GM12864 (cell line): ENCODE measurements at regions not wholly inside any gene's neighbourhood (a gene's known extent, or its start where the extent isn't known, plus 50 kb on each side); places are given as distances from the start of the nearest gene placed in this dataset.

ENCODE experiments used
- DNase-seq: peaks from one replicate; pipeline ENCODE4 v3.0.0-alpha.2; 2011; ENCODE audit warnings: low read depth
- H3K4me3 ChIP-seq: 2 replicates; pipeline ENCODE4 v1.5.1; 2011; ENCODE audit warnings: mild to moderate bottlenecking, low read depth, low read length, control low read depth
- TF ChIP-seq, protein P1 (sequence below): IDR thresholded peaks from 2 replicates; pipeline ENCODE4 v1.5.1; 2011; ENCODE audit warnings: low read depth, mild to moderate bottlenecking, moderate library complexity, low read length, control low read depth, inconsistent platforms; ENCODE audit errors: missing control alignments

DNA sequence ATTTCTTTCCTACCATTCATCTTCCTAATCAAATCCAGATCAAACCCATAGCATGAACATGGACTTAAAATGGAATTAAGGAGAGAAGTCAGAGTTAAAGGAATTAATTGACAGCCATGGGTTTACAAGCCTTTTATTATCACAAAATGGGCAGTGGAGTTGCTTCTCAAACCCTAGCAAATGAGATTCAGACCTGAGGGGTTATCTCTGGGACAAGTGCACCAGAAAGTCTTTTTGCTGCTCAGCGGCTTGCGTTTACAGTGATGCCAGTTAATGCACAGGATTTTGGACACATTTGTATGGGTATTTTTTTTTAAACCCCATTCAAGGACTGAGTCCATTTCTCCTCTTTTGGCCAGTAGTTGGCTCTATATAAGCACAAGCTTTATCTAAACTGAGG is 503.0 kb downstream of the EFNB2 start:
- TF ChIP-seq, protein P1, sequence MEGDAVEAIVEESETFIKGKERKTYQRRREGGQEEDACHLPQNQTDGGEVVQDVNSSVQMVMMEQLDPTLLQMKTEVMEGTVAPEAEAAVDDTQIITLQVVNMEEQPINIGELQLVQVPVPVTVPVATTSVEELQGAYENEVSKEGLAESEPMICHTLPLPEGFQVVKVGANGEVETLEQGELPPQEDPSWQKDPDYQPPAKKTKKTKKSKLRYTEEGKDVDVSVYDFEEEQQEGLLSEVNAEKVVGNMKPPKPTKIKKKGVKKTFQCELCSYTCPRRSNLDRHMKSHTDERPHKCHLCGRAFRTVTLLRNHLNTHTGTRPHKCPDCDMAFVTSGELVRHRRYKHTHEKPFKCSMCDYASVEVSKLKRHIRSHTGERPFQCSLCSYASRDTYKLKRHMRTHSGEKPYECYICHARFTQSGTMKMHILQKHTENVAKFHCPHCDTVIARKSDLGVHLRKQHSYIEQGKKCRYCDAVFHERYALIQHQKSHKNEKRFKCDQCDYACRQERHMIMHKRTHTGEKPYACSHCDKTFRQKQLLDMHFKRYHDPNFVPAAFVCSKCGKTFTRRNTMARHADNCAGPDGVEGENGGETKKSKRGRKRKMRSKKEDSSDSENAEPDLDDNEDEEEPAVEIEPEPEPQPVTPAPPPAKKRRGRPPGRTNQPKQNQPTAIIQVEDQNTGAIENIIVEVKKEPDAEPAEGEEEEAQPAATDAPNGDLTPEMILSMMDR: no peak
- no peak overlapping the region for H3K4me3 ChIP-seq
- DNase-seq: no peak

DNA sequence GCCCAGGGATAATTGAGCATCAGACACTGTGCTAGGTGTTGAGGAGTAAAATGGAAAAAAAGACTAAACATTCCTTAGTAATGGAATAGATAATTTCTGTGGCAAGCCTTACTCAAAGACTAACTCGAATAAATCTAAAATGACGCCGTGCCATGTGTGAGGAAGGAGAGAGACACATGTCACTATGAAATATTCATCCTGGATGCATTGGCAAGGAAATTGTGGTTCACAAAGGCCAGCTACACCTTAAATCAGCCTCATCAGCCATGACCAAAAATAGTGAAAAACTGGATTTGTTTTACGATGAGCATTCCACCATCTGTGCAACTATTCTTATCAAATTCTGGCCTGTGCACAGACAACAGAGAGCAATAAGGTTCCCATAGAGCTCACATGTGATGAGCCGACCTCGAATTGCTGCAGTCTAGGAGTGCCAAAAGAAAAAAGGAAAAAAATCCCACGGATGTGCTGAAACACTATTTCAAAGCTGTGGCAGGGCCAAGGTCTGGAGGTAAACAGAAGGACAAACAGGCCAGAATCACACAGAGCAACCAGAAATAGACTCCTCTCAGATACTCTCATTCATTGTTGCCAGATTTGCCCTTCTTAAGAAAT is 505.7 kb downstream of the EFNB2 start:
- DNase-seq: no peak
- H3K4me3 ChIP-seq: no peak overlapping the region
- TF ChIP-seq, protein P1: no peak

DNA sequence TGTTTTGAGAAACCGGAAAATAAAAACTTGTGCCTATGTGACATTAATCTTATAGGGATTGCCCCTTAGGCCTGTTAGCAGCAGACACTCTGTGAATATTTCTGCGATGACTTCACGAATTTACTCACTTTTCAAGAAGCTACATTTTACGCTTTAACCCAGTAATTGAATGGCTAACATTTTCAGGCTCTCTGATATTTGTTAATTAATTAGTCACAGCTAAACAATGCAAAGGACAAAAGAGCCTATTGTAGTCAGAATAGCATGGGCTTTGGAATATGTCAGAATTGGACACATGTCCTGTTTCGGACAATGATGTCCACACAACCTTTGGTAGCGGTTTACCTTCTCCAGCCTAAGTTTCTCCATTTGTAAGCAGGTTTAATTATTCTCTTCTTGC is 506.6 kb downstream of the EFNB2 start:
- H3K4me3 ChIP-seq: no peak overlapping the region
- TF ChIP-seq, protein P1: no peak
- DNase-seq: no peak

DNA sequence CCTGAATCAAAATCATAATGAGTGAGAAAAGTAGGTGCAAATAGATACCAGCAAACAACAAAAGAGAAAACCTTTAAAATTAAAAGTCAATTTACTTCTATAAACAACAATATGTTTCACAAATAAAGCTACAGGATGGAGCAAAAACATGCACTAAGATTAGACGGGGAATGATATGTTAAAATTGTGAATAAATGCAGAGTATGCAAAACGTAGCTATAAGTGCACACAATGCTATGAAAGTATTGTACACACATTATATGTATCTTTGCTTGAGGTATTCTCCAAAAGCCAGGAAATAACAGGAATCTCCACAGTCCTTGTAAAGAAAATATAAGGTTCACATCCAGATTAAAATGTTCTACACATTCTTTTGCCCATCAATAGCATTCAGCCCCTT is 523.9 kb downstream of the EFNB2 start:
- no peak for DNase-seq
- no peak overlapping the region for H3K4me3 ChIP-seq
- TF ChIP-seq, protein P1: no peak

DNA sequence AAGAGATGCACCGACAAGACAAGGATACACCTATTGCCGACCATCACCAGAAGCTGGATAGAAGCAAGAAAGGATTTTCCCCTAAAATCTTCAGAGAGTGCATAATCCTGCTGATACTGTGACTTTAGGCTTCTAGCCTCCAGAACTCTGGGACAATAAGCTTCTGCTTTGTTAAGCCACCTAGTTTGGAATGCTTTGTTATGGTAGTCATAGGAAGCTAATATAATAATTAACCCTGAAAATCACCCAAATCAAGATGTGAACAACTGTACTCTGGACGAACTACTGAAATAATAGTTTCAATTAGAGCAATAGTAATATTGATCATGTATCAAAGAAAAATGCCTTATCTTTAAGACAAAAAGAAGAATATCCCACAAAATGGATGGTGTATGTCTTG is 524.6 kb downstream of the EFNB2 start:
- DNase-seq: no peak
- H3K4me3 ChIP-seq: no peak overlapping the region
- TF ChIP-seq, protein P1: no peak

DNA sequence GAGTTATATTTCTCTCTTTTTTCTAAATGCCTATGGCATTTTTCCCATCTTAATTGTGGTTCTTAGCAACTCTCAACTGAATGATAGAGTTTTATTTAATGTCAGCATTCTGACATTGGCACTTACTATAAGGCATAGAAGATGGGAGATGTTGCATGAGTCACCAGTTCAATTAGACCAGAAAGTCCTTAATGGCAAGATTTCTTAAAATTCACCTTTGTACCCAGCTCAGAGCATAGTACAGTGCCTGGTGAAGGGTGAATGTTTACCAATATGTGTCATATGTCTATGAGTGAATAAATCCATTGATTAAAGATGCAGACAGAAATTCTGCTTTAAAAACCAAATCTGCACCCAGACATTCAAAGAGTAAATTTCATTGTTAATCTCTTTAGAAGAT is 526.9 kb downstream of the EFNB2 start:
- TF ChIP-seq, protein P1: no peak
- H3K4me3 ChIP-seq: no peak overlapping the region
- DNase-seq: no peak

DNA sequence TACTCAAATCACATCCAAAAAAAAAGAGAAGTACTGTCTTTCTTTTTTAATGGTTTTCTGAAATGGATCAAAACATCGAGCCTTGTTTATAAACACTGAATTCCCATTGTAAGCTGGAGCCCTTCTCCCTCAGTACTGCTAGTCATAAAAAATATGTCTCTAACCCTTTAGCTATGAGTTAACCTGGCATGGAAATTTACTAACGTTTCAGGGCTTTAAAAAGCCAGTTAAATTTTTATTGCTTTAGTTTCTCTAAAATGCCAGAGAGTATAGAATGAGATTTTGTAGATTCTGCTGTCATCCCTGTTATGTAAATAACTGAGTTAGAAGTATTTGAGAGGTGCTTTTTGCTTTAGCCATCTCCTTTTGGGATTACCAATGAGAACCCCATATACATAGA is 528.3 kb downstream of the EFNB2 start:
- H3K4me3 ChIP-seq: no peak overlapping the region
- no peak for DNase-seq
- TF ChIP-seq, protein P1: no peak
